ENCODE measurements at regions not wholly inside any gene's neighbourhood (a gene's known extent, or its start where the extent isn't known, plus 50 kb on each side); places are given as distances from the start of the nearest gene placed in this dataset.
A peak's percentile ranks its signal among the peaks of the same experiment; 100 is the strongest.

GRCh38 chr6:16078064-16078463, 50.8 kb upstream of the MYLIP start:
- no peak for DNase-seq

DNA sequence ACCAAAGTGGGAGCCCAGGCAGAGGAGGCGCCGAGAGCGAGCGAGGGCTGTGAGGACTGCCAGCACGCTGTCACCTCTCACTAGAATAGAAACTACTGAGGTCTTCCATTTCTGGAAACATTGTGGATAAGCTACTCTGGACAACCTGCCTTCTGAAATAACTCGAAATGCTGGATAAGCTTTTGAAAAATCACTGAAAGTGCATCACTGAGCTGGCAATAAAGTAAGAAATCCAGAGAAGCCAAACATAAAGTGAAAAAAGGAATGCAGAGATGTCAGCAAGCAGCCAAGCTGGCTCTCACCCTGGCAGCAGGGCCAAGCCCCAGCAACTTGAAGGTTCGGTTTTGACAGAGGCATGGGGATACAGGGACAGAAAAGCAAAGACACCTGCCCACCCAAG, 59.2 kb upstream of the MYLIP start:
- no peak for DNase-seq

DNA sequence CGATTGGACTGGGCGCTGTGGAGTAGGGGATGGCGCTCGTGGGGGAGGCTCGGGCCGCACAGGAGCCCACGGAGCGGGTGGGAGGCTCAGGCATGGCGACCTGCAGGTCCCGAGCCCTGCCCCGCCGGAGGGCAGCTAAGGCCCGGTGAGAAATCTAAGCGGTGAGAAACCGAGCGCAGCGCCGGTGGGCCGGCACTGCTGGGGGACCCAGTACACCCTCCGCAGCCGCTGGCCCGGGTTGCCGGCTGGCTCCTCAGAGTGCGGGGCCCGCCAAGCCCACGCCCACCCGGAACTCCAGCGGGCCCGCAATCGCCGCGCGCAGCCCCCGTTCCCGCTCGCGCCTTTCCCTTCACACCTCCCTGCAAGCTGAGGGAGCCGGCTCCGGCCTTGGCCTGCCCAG, 59.7 kb upstream of the MYLIP start:
- DNase-seq = no peak

DNA sequence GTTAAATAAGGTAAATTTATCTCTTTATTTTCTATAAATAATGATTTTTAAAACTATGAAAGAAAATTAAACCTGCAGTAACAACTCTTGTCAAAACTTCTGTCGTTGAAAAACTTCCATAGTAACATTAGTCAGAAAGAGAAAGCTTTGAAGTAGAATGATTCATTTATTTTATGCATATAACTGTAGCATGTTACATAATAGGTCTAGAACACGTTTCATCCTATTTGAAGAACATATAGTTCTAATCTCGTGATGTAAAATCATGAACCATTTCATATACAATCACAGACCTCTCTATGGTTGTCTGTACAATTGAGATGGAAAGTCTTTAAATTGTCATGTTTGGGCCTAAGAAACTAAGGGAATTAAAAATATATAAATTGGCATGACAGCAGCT, 61.3 kb upstream of the MYLIP start:
- no peak for DNase-seq

DNA sequence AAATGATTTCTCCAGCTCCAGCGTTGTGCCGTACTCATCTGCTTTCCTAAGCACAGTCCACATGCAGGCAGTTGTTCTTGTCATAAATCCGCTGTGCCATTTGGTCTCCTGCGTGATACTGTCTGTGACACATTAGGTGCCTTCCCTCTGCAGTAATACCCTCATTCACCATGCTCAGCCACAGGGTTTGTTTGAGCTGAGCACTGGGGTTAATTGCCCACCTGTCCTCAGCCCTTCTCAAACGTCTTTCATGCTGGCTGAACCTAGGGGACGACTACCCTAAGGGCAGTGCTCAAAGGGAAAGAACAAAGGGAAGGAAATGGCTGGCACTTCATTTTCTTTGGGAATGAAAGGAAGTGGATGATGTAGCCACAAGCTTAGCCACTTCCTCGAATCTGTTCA, 64.2 kb upstream of the MYLIP start:
- peak; percentile 10 for DNase-seq

- no peak for DNase-seq
These were observed 65.3 kb upstream of the MYLIP start for GRCh38 chr6:16063580-16063979.

DNA sequence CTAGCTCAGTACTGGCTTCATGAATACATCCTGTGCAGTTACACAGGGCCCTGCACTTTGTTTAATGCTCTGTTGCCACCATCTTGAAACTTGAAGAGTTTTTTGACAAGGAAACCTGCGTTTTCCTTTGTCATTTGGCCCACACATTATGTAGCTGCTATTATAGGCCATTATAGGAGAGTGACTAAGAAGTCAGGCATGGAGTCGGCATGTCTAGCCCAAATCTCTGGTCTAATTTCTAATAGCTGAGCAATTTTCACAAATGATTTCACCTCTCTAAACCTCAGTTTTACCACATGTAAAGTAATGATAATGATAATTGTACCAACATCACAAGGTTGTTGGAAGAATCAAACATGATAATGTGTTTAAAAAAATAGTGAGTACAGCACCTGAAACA, 67.1 kb upstream of the MYLIP start:
- DNase-seq = no peak

GRCh38 chr6:16060039-16060438, 68.8 kb upstream of the MYLIP start:
- DNase-seq = peak; percentile 24

- peak; percentile 62 for DNase-seq
These were observed 69.4 kb upstream of the MYLIP start for GRCh38 chr6:16059496-16059895.

DNA sequence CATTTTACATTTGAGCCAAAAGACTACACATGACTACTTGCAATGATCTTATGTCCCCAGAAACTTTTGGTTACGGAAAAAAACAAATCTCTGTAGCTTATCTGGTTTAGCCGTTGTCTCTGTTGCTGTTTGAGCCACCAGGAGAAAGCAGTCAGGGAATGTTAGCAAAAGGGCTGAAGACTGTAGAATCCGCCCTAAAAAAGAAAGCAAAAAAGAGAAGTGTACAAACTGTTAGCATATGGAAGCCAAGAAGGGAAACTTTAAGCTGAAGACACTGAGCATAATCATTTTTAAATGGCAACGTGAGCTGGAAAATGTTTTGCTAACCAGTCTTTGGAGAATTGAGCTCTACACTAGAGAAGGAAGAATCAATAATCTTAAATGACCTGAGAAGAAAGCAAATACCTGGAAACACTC, 69.9 kb upstream of the MYLIP start:
- DNase-seq = peak; percentile 4

- DNase-seq = peak; percentile 6
These were observed 70.5 kb upstream of the MYLIP start for GRCh38 chr6:16058201-16058928.

- DNase-seq = no peak
These were observed 71.4 kb upstream of the MYLIP start for GRCh38 chr6:16057446-16057845.

GRCh38 chr6:16056263-16056870, 72.5 kb upstream of the MYLIP start:
- DNase-seq = no peak

GRCh38 chr6:16055852-16056251, 73.0 kb upstream of the MYLIP start:
- DNase-seq = no peak

- no peak for DNase-seq
These were observed 79.7 kb upstream of the MYLIP start for GRCh38 chr6:16049168-16049567.

- no peak for DNase-seq
These were observed 80.7 kb upstream of the MYLIP start for GRCh38 chr6:16048221-16048620.

- no peak for DNase-seq
These were observed 81.4 kb upstream of the MYLIP start for GRCh38 chr6:16047435-16047990.

DNA sequence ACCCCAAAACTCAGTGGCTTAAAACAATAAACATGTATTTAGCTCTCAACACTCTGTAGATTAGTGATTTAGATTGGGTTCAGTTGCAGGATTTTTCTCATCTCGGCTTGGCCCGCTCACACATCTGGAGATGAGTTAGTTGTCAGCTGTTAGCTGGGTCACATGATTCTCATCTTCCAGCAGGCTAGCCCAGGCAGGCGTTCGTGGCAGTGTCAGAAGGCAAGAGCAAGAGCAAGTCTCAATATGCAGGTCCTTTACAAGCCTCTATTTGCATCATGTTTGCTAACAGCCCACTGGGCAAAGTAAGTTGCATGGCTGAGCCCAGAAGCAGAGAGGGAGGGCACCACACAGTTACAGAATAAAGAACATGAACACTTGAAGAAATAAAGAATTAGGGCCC, 83.6 kb upstream of the MYLIP start:
- DNase-seq = no peak

GRCh38 chr6:16044211-16044643, 84.7 kb upstream of the MYLIP start:
- no peak for DNase-seq

DNA sequence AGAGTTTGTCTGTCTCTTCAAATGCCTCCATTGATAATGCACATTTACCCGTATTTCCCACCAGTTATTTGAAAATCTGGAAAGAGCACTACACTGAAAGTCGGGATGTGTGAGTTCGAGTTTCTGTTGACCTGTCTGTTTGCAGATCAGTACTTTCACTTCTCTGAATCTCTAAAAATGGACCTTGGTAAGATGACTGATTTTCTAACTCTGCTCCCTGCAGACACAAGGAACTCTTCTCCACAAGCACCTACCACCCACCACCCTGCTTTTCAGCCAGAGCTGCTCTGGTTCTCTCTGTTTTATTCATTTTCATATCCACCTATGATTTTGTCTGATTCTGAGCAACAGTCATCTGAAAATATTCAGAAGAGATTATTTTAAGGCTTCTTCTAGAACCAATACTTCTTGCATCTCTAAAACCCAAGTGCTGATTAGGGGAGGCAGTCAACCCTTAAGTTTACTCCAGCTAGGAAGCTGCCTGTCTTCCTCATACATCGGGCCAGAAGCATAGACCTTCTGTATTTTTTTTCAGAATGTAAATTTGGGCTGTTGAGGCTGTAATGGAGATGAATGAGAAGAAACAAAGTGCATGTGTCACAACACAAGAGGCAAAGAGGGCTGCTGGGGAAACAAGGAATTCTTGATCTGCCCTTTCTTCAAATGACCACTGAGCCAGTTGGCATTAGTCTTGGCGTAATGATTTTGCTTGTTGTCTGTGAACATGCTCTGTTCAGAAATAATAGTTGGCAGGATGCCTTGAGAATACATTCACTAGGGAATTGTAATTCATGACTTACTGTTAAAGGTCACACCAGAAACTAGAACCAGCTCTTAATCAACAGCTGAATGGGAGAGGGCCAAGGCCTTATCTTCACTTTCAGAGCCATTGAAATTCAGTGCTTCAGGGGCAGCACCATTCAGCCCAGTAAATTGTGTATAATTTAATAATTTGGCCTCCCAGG, 85.4 kb upstream of the MYLIP start:
- DNase-seq = no peak

- DNase-seq = no peak
These were observed 86.1 kb upstream of the MYLIP start for GRCh38 chr6:16042751-16043150.

DNA sequence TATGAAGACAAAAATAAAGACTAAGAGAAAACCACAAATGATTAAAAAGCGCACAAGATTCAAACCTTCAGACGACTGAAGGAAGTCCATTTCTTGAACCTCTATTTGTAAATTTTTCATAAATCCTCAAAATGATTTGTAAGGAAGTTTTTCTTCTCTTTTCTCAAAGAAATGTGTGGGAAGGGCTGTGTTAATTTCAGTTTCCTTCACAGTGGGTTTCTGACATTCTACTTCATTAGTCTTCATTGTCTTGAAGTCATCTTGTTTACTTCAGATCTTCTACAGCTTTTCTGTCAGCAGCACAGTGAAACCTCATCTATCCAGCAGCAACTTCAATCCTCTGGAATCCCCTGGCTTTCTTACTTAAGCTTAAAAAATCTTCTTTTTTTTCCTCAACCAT, 87.6 kb upstream of the MYLIP start:
- no peak for DNase-seq

GRCh38 chr6:16040628-16040974, 88.3 kb upstream of the MYLIP start:
- DNase-seq = no peak
